Adrenal gland (tissue), 5 donors: ENCODE measurements at regions not wholly inside any gene's neighbourhood (a gene's known extent, or its start where the extent isn't known, plus 50 kb on each side); places are given as distances from the start of the nearest gene placed in this dataset.

Experiments used
- CTCF ChIP-seq, 6 experiments: fragments of 450-650 bp in 4 of 6; fragments of 200-600 bp in 2 of 6; sonication (generic) in 1 of 6; IDR thresholded peaks; 1 replicate in 5 of 6; 2 replicates in 1 of 6; pipeline versions ENCODE4 v1.5.1 to v1.8.0; 2016 to 2021; ENCODE audit warnings: antibody characterized with exemption in 6 of 6, mild to moderate bottlenecking in 2 of 6, moderate library complexity in 1 of 6
- POLR2A ChIP-seq, 2 donors: fragments of 450-650 bp; IDR thresholded peaks; one replicate each; pipeline ENCODE4 v1.6.1; 2017; ENCODE audit warnings: antibody characterized with exemption in 2 of 2, mild to moderate bottlenecking in 2 of 2, moderate library complexity in 1 of 2
- donor health status: DM: no; HTN: no; CAD: no.

GRCh38 chr1:50346621-50347020, 76.6 kb downstream of the DMRTA2 start:
- TF ChIP-seq CTCF (IDR thresholded peaks at IDR 0.05) (no peak), POLR2A (IDR thresholded peaks at IDR 0.05) (no peak)
